Stimulated activated CD4-positive, alpha-beta T cell treated with anti-CD3 and anti-CD28 coated beads, Interleukin-4, amount 100 ng/mL, for 48 hours (primary cell): ENCODE measurements at regions not wholly inside any gene's neighbourhood (a gene's known extent, or its start where the extent isn't known, plus 50 kb on each side); places are given as distances from the start of the nearest gene placed in this dataset.
"Not testable (repeated sequence)": the region's sequence is repeated elsewhere in the genome, so short reads cannot be mapped to it uniquely, and the experiment has no call there.

Experiments used
- DNase-seq, 2 donors: peaks; one replicate each; pipeline ENCODE4 v3.0.0-alpha.2; 2020; ENCODE audit warnings: low read depth in 2 of 2

- no peak for DNase-seq
Measured at GRCh38 chr16:50497592-50497991, 50.6 kb upstream of the NKD1 start.

GRCh38 chr16:50496990-50497389 lies 51.2 kb upstream of the NKD1 start:
- no peak for DNase-seq

- DNase-seq, result no peak
Measured at GRCh38 chr16:50495673-50496072, 52.5 kb upstream of the NKD1 start.

DNA sequence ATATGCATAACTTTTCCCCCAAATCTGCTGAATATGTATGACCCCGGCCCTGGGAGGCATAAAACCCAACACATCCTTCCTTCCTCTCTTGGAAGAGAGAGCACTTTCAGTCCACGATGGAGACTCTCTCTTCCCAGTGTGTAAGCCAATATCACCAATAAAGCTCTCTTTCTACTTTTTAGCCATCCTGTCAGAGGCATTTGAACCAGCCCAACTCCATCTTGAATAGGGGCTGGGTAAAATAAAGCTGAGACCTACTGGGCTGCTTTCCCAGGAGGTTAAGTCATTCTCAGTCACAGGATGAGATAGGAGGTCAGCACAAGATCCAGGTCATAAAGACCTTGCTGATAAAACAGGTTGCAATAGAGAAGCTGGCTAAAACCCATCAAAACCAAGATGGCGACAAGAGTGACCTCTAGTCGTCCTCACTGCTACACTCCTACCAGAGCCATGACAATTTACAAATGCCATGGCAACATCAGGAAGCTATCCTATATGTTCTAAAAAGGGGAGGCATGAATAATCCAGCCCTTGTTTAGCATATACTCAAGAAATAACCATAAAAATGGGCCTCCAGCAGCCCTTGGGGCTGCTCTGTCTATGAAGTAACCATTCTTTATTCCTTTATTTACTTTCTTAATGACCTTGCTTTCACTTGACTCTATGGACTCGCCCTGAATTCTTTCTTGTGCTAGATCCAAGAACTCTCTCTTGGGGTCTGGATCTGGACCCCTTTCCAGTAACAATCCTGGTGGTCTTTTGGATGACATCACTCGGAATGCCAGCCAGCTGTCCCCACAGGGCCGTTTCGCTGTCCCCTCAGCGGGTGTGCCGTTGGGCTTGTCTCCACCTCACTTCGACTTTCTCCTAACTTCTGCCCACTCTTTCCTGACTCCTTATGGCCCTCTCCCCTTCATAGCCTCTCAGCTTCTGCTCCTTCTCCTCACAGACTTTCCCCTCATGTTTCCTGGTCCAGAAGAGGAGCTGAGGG lies 53.4 kb upstream of the NKD1 start:
- DNase-seq, result no peak

- DNase-seq, result no peak
Measured at GRCh38 chr16:50491516-50491915, 56.7 kb upstream of the NKD1 start.

GRCh38 chr16:50490828-50491227 lies 57.4 kb upstream of the NKD1 start:
- DNase-seq, result no peak

GRCh38 chr16:50489182-50489581 lies 59.0 kb upstream of the NKD1 start:
- no peak for DNase-seq

- DNase-seq, result no peak
Measured at GRCh38 chr16:50487528-50487927, 60.7 kb upstream of the NKD1 start.

DNA sequence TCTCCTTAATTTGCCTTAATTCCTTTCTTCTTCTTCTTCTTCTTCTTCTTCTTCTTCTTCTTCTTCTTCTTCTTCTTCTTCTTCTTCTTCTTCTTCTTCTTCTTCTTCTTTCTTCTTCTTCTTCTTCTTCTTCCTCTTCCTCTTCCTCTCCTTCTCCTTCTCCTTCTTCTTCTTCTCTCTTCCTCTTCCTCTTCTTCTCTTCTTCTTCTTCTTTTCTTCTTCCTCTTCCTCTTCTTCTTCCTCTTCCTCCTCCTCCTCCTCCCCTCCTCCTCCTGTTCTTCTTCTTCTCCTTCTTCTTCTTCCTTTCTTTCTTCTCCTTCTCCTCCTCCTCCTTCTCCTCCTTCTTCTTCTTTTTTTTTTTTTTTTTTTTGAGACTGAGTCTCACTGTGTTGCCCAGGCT lies 62.0 kb upstream of the NKD1 start:
- DNase-seq, result not testable (repeated sequence)

- no peak for DNase-seq
Measured at GRCh38 chr16:50485232-50485631, 63.0 kb upstream of the NKD1 start.

GRCh38 chr16:50482271-50482670 lies 65.9 kb upstream of the NKD1 start:
- DNase-seq, result no peak

DNA sequence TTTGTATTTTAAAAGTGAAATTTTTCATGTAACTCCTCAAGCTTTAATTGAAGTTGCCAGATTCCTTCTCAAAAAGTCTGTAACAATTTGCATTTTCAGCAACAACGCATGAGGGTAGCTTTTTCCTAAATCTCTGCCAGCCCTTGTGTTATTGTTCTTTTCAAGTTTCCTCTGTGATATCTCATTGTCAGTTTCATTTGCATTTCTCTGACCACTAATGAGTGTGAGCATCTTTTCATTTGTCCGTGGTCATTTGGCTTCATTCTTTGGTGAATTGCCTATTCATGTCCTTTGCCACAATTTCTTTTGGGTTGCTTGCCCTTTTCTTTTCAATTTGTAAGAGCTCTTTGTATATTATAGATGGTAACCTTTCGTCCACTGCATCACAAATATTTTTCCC lies 68.0 kb upstream of the NKD1 start:
- no peak for DNase-seq

- DNase-seq, result no peak
Measured at GRCh38 chr16:50479771-50480170, 68.4 kb upstream of the NKD1 start.

- DNase-seq, result no peak
Measured at GRCh38 chr16:50478773-50479149, 69.4 kb upstream of the NKD1 start.

- DNase-seq, result no peak
Measured at GRCh38 chr16:50478075-50478772, 70.0 kb upstream of the NKD1 start.

DNA sequence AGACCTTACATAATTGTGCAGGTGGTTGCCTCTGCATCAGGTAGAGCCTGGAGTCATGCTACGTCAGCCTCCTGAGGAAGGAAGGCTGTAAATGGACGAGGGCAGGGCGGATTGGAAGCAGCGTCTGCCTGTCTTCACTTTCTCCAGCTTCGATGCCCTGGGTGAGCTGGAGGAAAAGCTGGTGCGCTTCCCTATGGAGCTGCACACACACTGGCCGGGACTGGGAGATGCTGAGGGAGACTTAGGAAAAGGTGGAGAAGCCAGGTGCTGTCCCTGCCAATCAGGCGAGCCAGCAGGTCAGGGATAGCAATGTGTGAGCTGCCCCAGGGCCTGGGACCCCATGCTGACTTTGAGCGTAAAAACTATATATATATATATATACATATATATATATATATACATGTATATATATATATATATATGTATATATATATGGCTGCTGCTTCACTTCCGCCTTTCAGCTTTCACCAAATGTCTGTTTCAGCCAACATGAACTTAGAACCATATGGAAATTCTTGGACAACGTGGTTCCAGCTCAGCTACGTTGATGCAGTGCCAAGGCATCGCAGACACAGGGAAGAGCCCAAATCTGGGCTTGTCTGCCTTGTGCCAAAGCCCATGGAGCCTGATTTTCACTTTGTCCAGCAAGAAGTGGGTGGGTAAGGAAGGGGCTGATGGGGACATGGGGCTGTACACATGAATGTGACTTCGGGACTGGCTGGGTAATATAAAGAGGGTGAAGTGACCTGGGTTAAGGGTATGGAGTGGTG lies 71.5 kb upstream of the NKD1 start:
- no peak for DNase-seq

DNA sequence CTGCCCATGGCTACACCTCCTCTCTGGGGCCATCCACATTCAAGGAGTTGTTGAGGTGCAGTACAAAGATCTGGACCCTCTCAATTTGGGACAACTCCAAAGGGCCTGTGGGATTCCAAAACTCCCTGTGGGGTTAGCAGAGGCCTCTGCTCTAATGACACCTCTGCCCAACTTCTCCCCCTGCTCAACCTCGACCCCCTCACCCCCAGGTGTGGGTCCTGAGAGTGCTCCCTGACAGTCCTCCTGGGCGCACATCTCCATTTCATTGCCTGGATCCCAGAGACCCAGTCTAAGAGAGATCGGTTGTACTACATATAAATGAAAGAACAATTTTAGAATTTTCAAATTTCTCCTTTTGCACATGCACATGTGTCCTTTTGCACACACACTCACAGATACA lies 73.0 kb upstream of the NKD1 start:
- no peak for DNase-seq

- DNase-seq, result peak in 1 of 2 donors; percentile 7
Measured at GRCh38 chr16:50474138-50474537, 74.1 kb upstream of the NKD1 start.

DNA sequence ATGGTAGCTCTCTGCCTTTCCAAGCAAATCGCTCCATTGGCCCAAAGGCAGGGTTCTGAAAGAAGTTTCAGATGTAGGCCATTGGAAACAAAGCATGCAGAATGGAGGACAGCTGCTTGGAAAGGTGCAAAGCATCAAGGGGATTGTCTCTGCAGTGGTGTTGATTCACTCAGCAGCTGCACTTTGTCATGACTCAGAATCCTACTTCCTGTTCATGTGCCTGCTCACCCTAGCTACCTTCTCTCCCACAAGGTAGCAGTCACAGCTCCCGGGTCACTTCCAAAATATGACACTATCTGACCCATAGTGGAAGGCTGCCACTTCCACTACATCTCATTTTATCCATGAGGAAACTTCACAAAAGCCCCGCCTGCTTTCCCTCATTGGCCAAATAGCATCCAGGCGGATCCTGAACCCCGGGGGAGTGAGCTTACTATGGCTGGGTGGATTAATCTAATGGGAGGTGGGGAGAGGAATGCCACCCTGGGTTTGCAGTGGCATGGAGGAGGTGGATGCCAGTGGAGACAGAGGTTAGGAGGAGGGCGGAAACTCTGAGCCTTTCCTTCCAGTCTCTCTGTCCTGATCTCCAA lies 74.7 kb upstream of the NKD1 start:
- DNase-seq, result peak in 1 of 2 donors; percentile 7

DNA sequence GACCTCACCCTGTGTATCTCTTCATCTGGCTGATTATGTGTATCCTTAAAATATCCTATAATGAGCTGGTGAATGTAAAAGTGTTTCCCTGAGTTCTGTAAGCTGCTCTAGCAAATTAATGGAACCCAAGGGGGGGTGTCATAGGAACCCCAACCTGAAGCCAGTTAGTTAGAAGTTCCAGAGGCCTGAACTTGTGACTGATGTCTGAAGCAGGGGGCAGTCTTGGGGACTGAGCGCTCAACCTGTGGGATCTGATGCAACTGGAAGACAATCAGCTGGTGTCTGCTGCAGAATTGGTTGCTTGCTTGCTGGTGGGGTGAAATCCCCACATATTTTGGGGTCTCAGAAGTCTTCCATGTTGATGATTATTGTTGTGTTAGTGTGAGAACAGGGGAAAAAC lies 75.7 kb upstream of the NKD1 start:
- no peak for DNase-seq

DNA sequence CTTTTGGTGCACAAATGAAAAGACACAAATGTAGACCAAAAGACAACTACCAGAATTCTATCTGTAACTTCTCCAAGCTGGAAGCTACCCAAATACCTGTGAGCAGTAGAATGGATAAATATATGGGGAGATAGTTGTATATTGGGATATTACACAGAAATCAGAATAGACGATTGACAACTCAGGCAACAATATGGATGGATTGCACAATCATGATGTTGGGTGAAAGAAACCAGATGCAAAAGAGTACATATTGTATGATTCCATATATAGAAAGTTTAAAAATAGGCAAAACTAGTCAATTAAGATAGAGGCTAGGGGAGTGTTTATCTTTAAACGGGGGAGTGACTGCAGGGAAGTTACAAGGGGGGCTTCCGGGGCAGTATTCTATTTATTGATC lies 77.5 kb upstream of the NKD1 start:
- no peak for DNase-seq

GRCh38 chr16:50469744-50470321 lies 78.4 kb upstream of the NKD1 start:
- no peak for DNase-seq
